ENCODE measurements at regions not wholly inside any gene's neighbourhood (a gene's known extent, or its start where the extent isn't known, plus 50 kb on each side); places are given as distances from the start of the nearest gene placed in this dataset.

- Mint-ChIP-seq H3K4me1 (peaks cover 4% of the 10 kb centered on the region), H3K36me3 (no peaks in the 10 kb centered on the region), H3K27ac (no peak overlapping the region), H3K27me3 (ENCODE audit: insufficient read depth, low read depth) (no peaks in the 10 kb centered on the region), H3K9me3 (no peaks in the 10 kb centered on the region), H3K4me3 (no peak overlapping the region)
- no peak overlapping the region for H3K9ac ChIP-seq
- no peaks in the 10 kb centered on the region for H3K9me3 ChIP-seq (ENCODE audit: low read depth)
- no peaks in the 10 kb centered on the region for H3K27me3 ChIP-seq
- no peaks in the 10 kb centered on the region for H3K79me2 ChIP-seq (ENCODE audit: low read depth)
- H3K4me1 ChIP-seq = no peaks in the 10 kb centered on the region
- H3K36me3 ChIP-seq = no peaks in the 10 kb centered on the region
- H3K27ac ChIP-seq = no peak overlapping the region
- H3K4me2 ChIP-seq = no peak overlapping the region
- TF ChIP-seq EZH2phosphoT487 (IDR thresholded peaks at IDR 0.05) (no peak), EZH2 (IDR thresholded peaks at IDR 0.05) (no peak), CTCF (IDR thresholded peaks at IDR 0.05) (no peak)
- H3K4me3 ChIP-seq = no peak overlapping the region
- no peak for DNase-seq (ENCODE audit: low spot score)
- H4K20me1 ChIP-seq (ENCODE audit: low read depth) = no peaks in the 10 kb centered on the region
- no peak overlapping the region for H2AFZ ChIP-seq (replicated peaks)
- H3F3A ChIP-seq (ENCODE audit: low read depth) = no peaks in the 10 kb centered on the region
Observed at GRCh38 chr18:71807586-71807985, 736.6 kb downstream of the CBLN2 start.

- Histone ChIP-seq H2AFZ (replicated peaks) (no peak overlapping the region), H4K20me1 (ENCODE audit: low read depth) (no peaks in the 10 kb centered on the region), H3K79me2 (ENCODE audit: low read depth) (no peaks in the 10 kb centered on the region), H3F3A (ENCODE audit: low read depth) (no peaks in the 10 kb centered on the region), H3K9ac (no peak overlapping the region), H3K9me3 (ENCODE audit: low read depth) (no peaks in the 10 kb centered on the region), H3K4me2 (no peak overlapping the region), H3K36me3 (no peaks in the 10 kb centered on the region), H3K4me1 (no peaks in the 10 kb centered on the region), H3K27ac (no peak overlapping the region), H3K4me3 (no peak overlapping the region), H3K27me3 (no peaks in the 10 kb centered on the region)
- no peak overlapping the region for H3K4me3 Mint-ChIP-seq
- no peaks in the 10 kb centered on the region for H3K36me3 Mint-ChIP-seq
- TF ChIP-seq EZH2phosphoT487 (IDR thresholded peaks at IDR 0.05) (no peak), EZH2 (IDR thresholded peaks at IDR 0.05) (no peak), CTCF (IDR thresholded peaks at IDR 0.05) (no peak)
- peaks cover 2% of the 10 kb centered on the region for H3K27me3 Mint-ChIP-seq (ENCODE audit: insufficient read depth, low read depth)
- H3K27ac Mint-ChIP-seq = no peak overlapping the region
- no peak for DNase-seq (ENCODE audit: low spot score)
- no peaks in the 10 kb centered on the region for H3K9me3 Mint-ChIP-seq
- H3K4me1 Mint-ChIP-seq = no peaks in the 10 kb centered on the region
Observed at GRCh38 chr18:71798986-71799673, 745.0 kb downstream of the CBLN2 start.

DNA sequence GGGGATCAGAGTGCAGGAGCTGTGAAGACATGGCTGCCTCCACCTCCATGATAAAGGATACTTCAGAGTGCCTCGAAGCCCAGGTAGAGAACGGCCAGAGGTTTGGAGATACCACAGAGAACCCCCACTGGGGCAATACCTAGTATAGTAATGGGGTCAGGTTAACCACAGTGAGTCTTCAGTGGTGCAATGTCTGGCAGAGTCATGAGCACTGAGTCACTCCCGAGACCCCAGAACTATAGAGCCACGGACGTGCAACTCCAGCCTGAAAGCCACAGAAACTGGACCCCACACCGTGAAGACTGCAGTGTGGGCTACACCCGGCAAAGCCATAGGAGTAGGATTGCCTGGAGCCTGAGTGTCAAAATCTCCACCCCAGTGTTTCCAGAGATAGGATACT lies 746.6 kb downstream of the CBLN2 start:
- DNase-seq (ENCODE audit: low spot score) = no peak
- no peak for TF ChIP-seq EZH2phosphoT487 (IDR thresholded peaks at IDR 0.05)
- no peak for TF ChIP-seq EZH2 (IDR thresholded peaks at IDR 0.05)
- TF ChIP-seq CTCF (IDR thresholded peaks at IDR 0.05) = no peak
- H3K9ac ChIP-seq = no peak overlapping the region
- H3K4me3 Mint-ChIP-seq = no peak overlapping the region
- H3K27me3 Mint-ChIP-seq (ENCODE audit: insufficient read depth, low read depth) = peaks cover 2% of the 10 kb centered on the region
- H3K36me3 ChIP-seq = no peaks in the 10 kb centered on the region
- H3K4me1 ChIP-seq = no peaks in the 10 kb centered on the region
- no peak overlapping the region for H3K27ac Mint-ChIP-seq
- no peak overlapping the region for H3K4me2 ChIP-seq
- no peaks in the 10 kb centered on the region for H3K79me2 ChIP-seq (ENCODE audit: low read depth)
- no peaks in the 10 kb centered on the region for H4K20me1 ChIP-seq (ENCODE audit: low read depth)
- H2AFZ ChIP-seq (replicated peaks) = no peak overlapping the region
- H3K9me3 Mint-ChIP-seq = no peaks in the 10 kb centered on the region
- H3K36me3 Mint-ChIP-seq = no peaks in the 10 kb centered on the region
- no peaks in the 10 kb centered on the region for H3K27me3 ChIP-seq
- no peak overlapping the region for H3K27ac ChIP-seq
- no peaks in the 10 kb centered on the region for H3K9me3 ChIP-seq (ENCODE audit: low read depth)
- H3K4me3 ChIP-seq = no peak overlapping the region
- no peaks in the 10 kb centered on the region for H3F3A ChIP-seq (ENCODE audit: low read depth)
- H3K4me1 Mint-ChIP-seq = no peaks in the 10 kb centered on the region
